ENCODE measurements at regions not wholly inside any gene's neighbourhood (a gene's known extent, or its start where the extent isn't known, plus 50 kb on each side); places are given as distances from the start of the nearest gene placed in this dataset.

DNA sequence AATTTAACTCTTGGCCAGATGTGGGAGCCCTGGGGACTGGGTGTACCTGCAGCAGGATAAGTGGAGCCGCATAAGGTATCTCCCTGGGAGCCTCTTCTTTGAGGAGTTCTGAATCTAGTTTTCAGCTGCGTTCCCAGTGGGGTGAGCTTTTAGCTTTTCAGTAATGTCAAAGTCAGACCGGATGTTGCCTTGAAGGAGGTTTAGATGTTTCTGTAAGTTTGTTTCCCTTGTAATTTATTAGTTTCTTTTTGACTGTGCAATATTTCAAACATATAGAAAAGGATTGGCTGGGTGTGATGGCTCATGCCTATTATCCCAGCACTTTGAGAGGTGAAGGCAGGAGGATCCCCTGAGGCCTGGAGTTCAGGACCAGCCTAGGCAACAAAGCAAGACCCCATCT, 98.6 kb upstream of the EEF2KMT start:
- ATAC-seq (no peak), DNase-seq (ENCODE audit: low spot score) (no peak)
- H3K27me3 Mint-ChIP-seq (ENCODE audit: insufficient read depth, low read depth, poor library complexity): peaks cover 13% of the 10 kb centered on the region
- no peak overlapping the region for H3K27ac Mint-ChIP-seq
- no peaks in the 10 kb centered on the region for H3K36me3 ChIP-seq (ENCODE audit: insufficient read depth)
- no peaks in the 10 kb centered on the region; the same call in 1 of the 2 replicates for H3K9me2 ChIP-seq (ENCODE audit: insufficient read depth)
- TF ChIP-seq, protein P1, sequence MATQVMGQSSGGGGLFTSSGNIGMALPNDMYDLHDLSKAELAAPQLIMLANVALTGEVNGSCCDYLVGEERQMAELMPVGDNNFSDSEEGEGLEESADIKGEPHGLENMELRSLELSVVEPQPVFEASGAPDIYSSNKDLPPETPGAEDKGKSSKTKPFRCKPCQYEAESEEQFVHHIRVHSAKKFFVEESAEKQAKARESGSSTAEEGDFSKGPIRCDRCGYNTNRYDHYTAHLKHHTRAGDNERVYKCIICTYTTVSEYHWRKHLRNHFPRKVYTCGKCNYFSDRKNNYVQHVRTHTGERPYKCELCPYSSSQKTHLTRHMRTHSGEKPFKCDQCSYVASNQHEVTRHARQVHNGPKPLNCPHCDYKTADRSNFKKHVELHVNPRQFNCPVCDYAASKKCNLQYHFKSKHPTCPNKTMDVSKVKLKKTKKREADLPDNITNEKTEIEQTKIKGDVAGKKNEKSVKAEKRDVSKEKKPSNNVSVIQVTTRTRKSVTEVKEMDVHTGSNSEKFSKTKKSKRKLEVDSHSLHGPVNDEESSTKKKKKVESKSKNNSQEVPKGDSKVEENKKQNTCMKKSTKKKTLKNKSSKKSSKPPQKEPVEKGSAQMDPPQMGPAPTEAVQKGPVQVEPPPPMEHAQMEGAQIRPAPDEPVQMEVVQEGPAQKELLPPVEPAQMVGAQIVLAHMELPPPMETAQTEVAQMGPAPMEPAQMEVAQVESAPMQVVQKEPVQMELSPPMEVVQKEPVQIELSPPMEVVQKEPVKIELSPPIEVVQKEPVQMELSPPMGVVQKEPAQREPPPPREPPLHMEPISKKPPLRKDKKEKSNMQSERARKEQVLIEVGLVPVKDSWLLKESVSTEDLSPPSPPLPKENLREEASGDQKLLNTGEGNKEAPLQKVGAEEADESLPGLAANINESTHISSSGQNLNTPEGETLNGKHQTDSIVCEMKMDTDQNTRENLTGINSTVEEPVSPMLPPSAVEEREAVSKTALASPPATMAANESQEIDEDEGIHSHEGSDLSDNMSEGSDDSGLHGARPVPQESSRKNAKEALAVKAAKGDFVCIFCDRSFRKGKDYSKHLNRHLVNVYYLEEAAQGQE (IDR thresholded peaks at IDR 0.05; ENCODE audit: unreplicated experiment): no peak
- TF ChIP-seq JUNB (IDR thresholded peaks at IDR 0.05; ENCODE audit: unreplicated experiment): no peak
- TF ChIP-seq, protein P2, sequence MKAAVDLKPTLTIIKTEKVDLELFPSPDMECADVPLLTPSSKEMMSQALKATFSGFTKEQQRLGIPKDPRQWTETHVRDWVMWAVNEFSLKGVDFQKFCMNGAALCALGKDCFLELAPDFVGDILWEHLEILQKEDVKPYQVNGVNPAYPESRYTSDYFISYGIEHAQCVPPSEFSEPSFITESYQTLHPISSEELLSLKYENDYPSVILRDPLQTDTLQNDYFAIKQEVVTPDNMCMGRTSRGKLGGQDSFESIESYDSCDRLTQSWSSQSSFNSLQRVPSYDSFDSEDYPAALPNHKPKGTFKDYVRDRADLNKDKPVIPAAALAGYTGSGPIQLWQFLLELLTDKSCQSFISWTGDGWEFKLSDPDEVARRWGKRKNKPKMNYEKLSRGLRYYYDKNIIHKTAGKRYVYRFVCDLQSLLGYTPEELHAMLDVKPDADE (IDR thresholded peaks at IDR 0.05): no peak
- no peak for TF ChIP-seq POLR2AphosphoS5 (IDR thresholded peaks at IDR 0.05; ENCODE audit: low read depth)
- no peak overlapping the region for H2AFZ ChIP-seq
- H3K36me3 Mint-ChIP-seq (ENCODE audit: low read depth): no peaks in the 10 kb centered on the region
- no peak overlapping the region for H3K4me3 ChIP-seq
- H3K4me1 ChIP-seq (ENCODE audit: insufficient read depth): no peaks in the 10 kb centered on the region
- H3K79me2 ChIP-seq (replicated peaks; ENCODE audit: insufficient read depth): no peaks in the 10 kb centered on the region
- no peak overlapping the region for H3K27ac ChIP-seq (ENCODE audit: low read depth)
- no peaks in the 10 kb centered on the region for H3K27me3 ChIP-seq (ENCODE audit: insufficient read depth)
- H3K4me2 ChIP-seq: no peak overlapping the region
- H3K9me3 Mint-ChIP-seq: no peaks in the 10 kb centered on the region; the same call in 1 of the 3 replicates
- no peaks in the 10 kb centered on the region for H4K20me1 ChIP-seq (replicated peaks; ENCODE audit: insufficient read depth)
- H3K4me1 Mint-ChIP-seq: peaks cover 2% of the 10 kb centered on the region; the same call in 1 of the 3 replicates
- no peaks in the 10 kb centered on the region for H3F3A ChIP-seq (replicated peaks; ENCODE audit: low read depth)
- H3K4me3 Mint-ChIP-seq: no peak overlapping the region

DNA sequence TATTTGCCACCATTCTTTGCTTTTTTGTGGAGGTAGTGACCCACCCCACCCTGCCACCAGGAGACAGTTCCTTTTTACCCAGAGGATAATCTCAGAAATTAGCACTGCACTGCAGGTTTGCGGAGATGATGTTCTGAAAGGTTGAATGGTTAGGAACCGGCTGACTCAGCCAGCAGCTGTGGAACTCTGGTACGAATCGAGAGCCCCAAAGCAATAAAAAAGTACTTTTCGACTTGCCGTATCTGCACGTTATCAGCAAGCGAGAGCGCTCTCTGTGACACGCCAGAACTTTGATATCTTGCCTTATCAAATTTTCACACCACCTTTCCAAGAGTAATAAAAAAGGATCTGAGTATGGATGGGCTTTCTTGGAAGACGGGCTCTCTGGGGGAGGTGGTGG, 96.3 kb upstream of the EEF2KMT start:
- Histone ChIP-seq H3K27me3 (ENCODE audit: insufficient read depth) (no peaks in the 10 kb centered on the region), H3K4me3 (no peak overlapping the region), H3K36me3 (ENCODE audit: insufficient read depth) (no peaks in the 10 kb centered on the region), H3K4me2 (no peak overlapping the region), H3K9me2 (ENCODE audit: insufficient read depth) (peaks cover 7% of the 10 kb centered on the region; the same call in 1 of the 2 replicates), H3K79me2 (replicated peaks; ENCODE audit: insufficient read depth) (no peaks in the 10 kb centered on the region), H4K20me1 (replicated peaks; ENCODE audit: insufficient read depth) (no peaks in the 10 kb centered on the region), H3F3A (replicated peaks; ENCODE audit: low read depth) (no peaks in the 10 kb centered on the region), H3K4me1 (ENCODE audit: insufficient read depth) (peaks cover 4% of the 10 kb centered on the region), H3K27ac (ENCODE audit: low read depth) (no peak overlapping the region), H2AFZ (no peak overlapping the region)
- DNase-seq (ENCODE audit: low spot score) (no peak), ATAC-seq (no peak)
- H3K27me3 Mint-ChIP-seq (ENCODE audit: insufficient read depth, low read depth, poor library complexity): peaks cover 18% of the 10 kb centered on the region
- H3K36me3 Mint-ChIP-seq (ENCODE audit: low read depth): no peaks in the 10 kb centered on the region
- no peak overlapping the region for H3K4me3 Mint-ChIP-seq
- no peaks in the 10 kb centered on the region; the same call in 1 of the 3 replicates for H3K9me3 Mint-ChIP-seq
- peaks cover 7% of the 10 kb centered on the region for H3K4me1 Mint-ChIP-seq
- H3K27ac Mint-ChIP-seq: no peak overlapping the region
- TF ChIP-seq, protein P1 (IDR thresholded peaks at IDR 0.05; ENCODE audit: unreplicated experiment): no peak
- TF ChIP-seq, protein P3, sequence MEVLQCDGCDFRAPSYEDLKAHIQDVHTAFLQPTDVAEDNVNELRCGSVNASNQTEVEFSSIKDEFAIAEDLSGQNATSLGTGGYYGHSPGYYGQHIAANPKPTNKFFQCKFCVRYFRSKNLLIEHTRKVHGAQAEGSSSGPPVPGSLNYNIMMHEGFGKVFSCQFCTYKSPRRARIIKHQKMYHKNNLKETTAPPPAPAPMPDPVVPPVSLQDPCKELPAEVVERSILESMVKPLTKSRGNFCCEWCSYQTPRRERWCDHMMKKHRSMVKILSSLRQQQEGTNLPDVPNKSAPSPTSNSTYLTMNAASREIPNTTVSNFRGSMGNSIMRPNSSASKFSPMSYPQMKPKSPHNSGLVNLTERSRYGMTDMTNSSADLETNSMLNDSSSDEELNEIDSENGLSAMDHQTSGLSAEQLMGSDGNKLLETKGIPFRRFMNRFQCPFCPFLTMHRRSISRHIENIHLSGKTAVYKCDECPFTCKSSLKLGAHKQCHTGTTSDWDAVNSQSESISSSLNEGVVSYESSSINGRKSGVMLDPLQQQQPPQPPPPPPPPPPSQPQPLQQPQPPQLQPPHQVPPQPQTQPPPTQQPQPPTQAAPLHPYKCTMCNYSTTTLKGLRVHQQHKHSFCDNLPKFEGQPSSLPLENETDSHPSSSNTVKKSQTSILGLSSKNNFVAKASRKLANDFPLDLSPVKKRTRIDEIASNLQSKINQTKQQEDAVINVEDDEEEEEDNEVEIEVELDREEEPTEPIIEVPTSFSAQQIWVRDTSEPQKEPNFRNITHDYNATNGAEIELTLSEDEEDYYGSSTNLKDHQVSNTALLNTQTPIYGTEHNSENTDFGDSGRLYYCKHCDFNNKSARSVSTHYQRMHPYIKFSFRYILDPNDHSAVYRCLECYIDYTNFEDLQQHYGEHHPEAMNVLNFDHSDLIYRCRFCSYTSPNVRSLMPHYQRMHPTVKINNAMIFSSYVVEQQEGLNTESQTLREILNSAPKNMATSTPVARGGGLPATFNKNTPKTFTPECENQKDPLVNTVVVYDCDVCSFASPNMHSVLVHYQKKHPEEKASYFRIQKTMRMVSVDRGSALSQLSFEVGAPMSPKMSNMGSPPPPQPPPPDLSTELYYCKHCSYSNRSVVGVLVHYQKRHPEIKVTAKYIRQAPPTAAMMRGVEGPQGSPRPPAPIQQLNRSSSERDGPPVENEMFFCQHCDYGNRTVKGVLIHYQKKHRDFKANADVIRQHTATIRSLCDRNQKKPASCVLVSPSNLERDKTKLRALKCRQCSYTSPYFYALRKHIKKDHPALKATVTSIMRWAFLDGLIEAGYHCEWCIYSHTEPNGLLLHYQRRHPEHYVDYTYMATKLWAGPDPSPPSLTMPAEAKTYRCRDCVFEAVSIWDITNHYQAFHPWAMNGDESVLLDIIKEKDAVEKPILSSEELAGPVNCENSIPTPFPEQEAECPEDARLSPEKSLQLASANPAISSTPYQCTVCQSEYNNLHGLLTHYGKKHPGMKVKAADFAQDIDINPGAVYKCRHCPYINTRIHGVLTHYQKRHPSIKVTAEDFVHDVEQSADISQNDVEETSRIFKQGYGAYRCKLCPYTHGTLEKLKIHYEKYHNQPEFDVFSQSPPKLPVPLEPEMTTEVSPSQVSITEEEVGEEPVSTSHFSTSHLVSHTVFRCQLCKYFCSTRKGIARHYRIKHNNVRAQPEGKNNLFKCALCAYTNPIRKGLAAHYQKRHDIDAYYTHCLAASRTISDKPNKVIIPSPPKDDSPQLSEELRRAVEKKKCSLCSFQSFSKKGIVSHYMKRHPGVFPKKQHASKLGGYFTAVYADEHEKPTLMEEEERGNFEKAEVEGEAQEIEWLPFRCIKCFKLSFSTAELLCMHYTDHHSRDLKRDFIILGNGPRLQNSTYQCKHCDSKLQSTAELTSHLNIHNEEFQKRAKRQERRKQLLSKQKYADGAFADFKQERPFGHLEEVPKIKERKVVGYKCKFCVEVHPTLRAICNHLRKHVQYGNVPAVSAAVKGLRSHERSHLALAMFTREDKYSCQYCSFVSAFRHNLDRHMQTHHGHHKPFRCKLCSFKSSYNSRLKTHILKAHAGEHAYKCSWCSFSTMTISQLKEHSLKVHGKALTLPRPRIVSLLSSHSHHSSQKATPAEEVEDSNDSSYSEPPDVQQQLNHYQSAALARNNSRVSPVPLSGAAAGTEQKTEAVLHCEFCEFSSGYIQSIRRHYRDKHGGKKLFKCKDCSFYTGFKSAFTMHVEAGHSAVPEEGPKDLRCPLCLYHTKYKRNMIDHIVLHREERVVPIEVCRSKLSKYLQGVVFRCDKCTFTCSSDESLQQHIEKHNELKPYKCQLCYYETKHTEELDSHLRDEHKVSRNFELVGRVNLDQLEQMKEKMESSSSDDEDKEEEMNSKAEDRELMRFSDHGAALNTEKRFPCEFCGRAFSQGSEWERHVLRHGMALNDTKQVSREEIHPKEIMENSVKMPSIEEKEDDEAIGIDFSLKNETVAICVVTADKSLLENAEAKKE (CRISPR knock-in tag; IDR thresholded peaks at IDR 0.05): no peak
